ENCODE measurements at regions not wholly inside any gene's neighbourhood (a gene's known extent, or its start where the extent isn't known, plus 50 kb on each side); places are given as distances from the start of the nearest gene placed in this dataset.
"Not testable (repeated sequence)": the region's sequence is repeated elsewhere in the genome, so short reads cannot be mapped to it uniquely, and the experiment has no call there.

DNA sequence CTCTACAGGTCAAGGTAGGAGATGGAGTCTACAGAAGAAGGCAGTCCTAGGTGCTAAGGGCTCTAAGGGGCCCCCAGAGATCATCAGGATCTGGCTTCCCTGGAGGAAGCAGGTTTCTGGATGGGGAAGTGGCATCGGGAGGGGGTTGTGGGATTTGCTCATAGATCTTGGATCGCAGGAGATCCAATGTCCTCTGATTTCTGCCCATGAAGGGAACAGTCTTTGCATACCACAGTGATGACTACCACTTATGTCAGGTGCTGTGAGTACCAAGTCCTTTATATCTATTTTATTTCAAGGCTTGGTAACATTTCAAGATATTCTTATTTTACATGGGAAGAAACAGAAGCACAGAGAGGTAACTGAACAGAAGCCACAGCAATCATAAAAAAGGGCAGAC, 164.0 kb downstream of the RGS9 start:
- no peak overlapping the region for H3K4me3 ChIP-seq (ENCODE audit: low read depth, low read length)
- TF ChIP-seq POLR2A (IDR thresholded peaks at IDR 0.05; ENCODE audit: extremely low read depth, insufficient read length), result no peak
- TF ChIP-seq, protein P1, sequence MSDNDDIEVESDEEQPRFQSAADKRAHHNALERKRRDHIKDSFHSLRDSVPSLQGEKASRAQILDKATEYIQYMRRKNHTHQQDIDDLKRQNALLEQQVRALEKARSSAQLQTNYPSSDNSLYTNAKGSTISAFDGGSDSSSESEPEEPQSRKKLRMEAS (IDR thresholded peaks at IDR 0.05; ENCODE audit: low read depth, low read length), result no peak
- TF ChIP-seq, protein P2, sequence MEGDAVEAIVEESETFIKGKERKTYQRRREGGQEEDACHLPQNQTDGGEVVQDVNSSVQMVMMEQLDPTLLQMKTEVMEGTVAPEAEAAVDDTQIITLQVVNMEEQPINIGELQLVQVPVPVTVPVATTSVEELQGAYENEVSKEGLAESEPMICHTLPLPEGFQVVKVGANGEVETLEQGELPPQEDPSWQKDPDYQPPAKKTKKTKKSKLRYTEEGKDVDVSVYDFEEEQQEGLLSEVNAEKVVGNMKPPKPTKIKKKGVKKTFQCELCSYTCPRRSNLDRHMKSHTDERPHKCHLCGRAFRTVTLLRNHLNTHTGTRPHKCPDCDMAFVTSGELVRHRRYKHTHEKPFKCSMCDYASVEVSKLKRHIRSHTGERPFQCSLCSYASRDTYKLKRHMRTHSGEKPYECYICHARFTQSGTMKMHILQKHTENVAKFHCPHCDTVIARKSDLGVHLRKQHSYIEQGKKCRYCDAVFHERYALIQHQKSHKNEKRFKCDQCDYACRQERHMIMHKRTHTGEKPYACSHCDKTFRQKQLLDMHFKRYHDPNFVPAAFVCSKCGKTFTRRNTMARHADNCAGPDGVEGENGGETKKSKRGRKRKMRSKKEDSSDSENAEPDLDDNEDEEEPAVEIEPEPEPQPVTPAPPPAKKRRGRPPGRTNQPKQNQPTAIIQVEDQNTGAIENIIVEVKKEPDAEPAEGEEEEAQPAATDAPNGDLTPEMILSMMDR (IDR thresholded peaks at IDR 0.05; ENCODE audit: low read depth, low read length), result no peak
- no peak for TF ChIP-seq MYC (IDR thresholded peaks at IDR 0.05; ENCODE audit: low read depth, low read length)
- DNase-seq (ENCODE audit: low read depth), result no peak

DNA sequence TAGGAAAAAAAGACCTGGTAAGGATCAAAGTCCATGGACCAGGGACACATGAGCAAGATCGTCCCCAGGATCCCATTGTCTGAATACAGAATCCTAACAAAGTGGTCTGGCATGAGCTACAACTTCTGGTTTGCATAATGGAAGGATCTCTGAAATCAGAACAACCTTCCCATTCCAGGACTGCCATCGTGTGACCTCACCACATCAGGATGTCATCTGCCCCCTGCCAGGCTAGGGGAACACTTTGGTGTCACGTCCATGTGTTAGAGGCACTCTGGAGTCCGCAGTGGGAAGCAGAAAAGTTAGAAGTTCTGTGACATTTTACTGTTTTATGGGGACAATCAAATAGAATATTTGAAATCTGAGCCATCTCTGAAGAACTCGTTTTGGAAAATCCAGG, 160.7 kb downstream of the RGS9 start:
- DNase-seq (ENCODE audit: low read depth), result no peak
- TF ChIP-seq, protein P2 (IDR thresholded peaks at IDR 0.05; ENCODE audit: low read depth, low read length), result no peak
- no peak for TF ChIP-seq MYC (IDR thresholded peaks at IDR 0.05; ENCODE audit: low read depth, low read length)
- no peak for TF ChIP-seq POLR2A (IDR thresholded peaks at IDR 0.05; ENCODE audit: extremely low read depth, insufficient read length)
- H3K4me3 ChIP-seq (ENCODE audit: low read depth, low read length), result no peak overlapping the region

DNA sequence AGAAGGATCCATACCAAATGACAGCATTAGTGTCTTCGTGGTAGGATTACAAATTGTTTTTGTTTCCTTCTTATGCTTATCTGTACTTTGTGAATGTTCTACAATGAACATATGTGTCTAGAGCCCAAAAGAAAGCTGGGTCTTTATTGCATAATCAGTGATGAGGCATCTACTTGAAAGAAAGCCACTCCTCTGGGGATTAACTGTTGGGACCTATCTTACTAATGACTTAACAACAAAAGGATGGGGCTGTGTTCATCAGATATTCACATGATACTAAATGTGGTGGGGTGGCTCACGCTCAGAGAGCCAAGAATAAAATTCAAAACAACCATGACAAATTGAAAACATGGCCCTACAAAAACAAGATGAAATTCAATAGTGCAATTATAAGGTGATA, 160.2 kb downstream of the RGS9 start:
- no peak overlapping the region for H3K4me3 ChIP-seq (ENCODE audit: low read depth, low read length)
- peak; percentile 27 for DNase-seq (ENCODE audit: low read depth)
- TF ChIP-seq, protein P2 (IDR thresholded peaks at IDR 0.05; ENCODE audit: low read depth, low read length), result no peak
- TF ChIP-seq, protein P1 (IDR thresholded peaks at IDR 0.05; ENCODE audit: low read depth, low read length), result no peak
- TF ChIP-seq MYC (IDR thresholded peaks at IDR 0.05; ENCODE audit: low read depth, low read length) (no peak), POLR2A (IDR thresholded peaks at IDR 0.05; ENCODE audit: extremely low read depth, insufficient read length) (no peak)

DNA sequence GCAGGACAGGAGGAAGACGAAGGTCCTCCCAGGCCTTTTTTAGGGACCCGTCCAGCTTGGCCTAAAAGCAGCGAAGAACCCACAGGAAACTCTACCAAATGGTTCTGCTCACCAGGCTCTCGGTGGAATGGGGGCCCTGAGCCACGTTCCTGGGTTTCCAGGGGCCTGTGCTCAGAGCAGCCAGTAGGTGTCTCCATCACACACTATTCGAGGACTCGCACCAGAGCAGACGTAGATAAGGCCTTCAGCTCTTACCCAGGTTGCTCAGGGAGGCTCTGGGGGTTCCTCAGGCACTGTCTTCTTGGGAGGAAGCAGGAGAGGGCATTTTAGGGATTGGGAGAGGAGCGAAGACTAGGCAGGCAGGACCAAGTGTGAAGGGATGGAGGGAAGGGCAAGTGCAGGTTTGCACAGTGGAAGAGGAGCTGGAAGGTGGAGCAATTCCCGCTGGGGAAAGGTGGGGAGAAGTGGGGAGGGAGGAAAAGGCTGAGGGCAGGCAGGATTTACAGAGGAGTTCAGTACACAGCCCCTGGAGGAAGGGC, 157.1 kb downstream of the RGS9 start:
- no peak for TF ChIP-seq MYC (IDR thresholded peaks at IDR 0.05; ENCODE audit: low read depth, low read length)
- TF ChIP-seq, protein P2 (IDR thresholded peaks at IDR 0.05; ENCODE audit: low read depth, low read length), result peak; percentile 83
- DNase-seq (ENCODE audit: low read depth), result peak; percentile 62
- no peak overlapping the region for H3K4me3 ChIP-seq (ENCODE audit: low read depth, low read length)

DNA sequence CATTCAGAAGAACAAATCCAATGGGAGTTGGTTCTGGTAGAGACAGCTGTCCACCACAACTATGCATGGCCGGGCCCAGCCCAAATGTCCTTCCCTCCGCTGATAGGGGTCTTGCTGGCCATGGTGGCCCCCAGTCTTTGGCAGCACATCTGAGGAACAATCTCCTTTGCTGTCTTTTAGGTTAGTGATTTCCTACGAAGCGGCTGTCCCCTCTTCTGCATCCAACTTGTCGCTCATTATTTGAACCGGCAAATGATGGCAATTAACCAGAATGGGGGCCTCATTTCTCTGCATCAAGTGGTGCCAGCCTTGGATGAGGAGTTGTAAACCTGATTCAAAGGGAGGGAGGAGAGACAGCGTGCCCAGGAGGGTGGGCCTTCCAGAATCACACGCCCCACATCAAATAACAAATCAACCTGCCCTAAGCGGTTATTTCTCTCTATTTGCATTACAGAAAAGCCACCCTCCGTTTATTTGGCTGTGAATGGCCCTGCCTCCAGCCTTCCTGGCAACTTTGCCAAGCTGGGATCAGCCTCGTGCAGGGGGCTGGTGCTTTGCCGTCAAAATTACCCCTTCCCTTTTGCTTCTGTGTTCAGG, 156.5 kb downstream of the RGS9 start:
- TF ChIP-seq, protein P1 (IDR thresholded peaks at IDR 0.05; ENCODE audit: low read depth, low read length), result no peak
- TF ChIP-seq POLR2A (IDR thresholded peaks at IDR 0.05; ENCODE audit: extremely low read depth, insufficient read length), result no peak
- TF ChIP-seq, protein P2 (IDR thresholded peaks at IDR 0.05; ENCODE audit: low read depth, low read length), result no peak
- TF ChIP-seq MYC (IDR thresholded peaks at IDR 0.05; ENCODE audit: low read depth, low read length), result no peak
- no peak overlapping the region for H3K4me3 ChIP-seq (ENCODE audit: low read depth, low read length)
- DNase-seq (ENCODE audit: low read depth), result no peak

DNA sequence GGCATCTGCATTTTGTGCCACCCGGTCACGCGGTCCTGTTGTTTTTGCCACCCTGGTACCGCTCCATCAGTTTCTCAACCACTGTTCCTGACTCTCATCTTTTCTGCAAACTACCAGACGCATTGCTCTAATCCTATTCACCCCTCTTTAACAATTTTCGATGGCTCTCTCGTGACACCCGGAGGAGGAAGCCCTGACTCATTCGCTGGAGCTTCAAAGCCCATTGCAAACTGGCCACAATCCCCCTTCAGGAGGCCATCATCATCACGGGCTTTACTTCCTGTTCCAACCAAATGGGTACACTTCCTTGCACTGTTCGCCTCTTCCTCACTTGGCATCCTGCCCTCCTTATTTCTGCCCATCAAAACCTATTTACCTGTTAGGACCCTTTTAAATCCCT, 155.3 kb downstream of the RGS9 start:
- no peak overlapping the region for H3K4me3 ChIP-seq (ENCODE audit: low read depth, low read length)
- no peak for TF ChIP-seq POLR2A (IDR thresholded peaks at IDR 0.05; ENCODE audit: extremely low read depth, insufficient read length)
- TF ChIP-seq, protein P2 (IDR thresholded peaks at IDR 0.05; ENCODE audit: low read depth, low read length), result no peak
- TF ChIP-seq, protein P1 (IDR thresholded peaks at IDR 0.05; ENCODE audit: low read depth, low read length), result no peak
- no peak for TF ChIP-seq MYC (IDR thresholded peaks at IDR 0.05; ENCODE audit: low read depth, low read length)
- peak; percentile 22 for DNase-seq (ENCODE audit: low read depth)

DNA sequence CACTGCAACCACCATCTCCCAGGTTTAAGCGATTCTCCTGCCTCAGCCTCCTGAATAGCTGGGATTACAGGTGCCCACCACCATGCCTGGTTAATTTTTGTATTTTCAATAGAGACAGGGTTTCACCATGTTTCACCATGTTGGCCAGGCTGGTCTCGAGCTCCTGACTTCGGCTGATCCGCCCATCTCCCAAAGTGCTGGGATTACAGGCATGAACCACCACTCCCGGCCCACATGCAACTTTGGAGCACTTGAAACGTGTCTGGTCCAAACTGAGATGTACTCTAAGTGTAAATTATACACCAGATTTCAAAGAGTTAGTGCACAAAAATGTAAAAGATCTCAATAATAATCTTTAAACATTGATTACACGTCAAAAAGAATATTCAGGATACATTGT, 154.1 kb downstream of the RGS9 start:
- H3K4me3 ChIP-seq (ENCODE audit: low read depth, low read length); DNase-seq (ENCODE audit: low read depth): not testable (repeated sequence)

Data from NB4 (cell line).